HepG2 (cell line): ENCODE measurements at regions not wholly inside any gene's neighbourhood (a gene's known extent, or its start where the extent isn't known, plus 50 kb on each side); places are given as distances from the start of the nearest gene placed in this dataset.

ENCODE experiments used
- CREM ChIP-seq, 2 experiments: sonication (generic) in 1 of 2; formaldehyde crosslinking in 1 of 2; IDR thresholded peaks; 2 replicates each; pipeline versions ENCODE4 v1.4.0 to v1.6.1; 2016 to 2020; ENCODE audit warnings: antibody characterized with exemption in 1 of 2, mild to moderate bottlenecking in 1 of 2, missing genetic modification reagents in 1 of 2
- FOSL2 ChIP-seq: sonication (generic); formaldehyde crosslinking; IDR thresholded peaks from 2 replicates; pipeline ENCODE4 v1.4.0; 2020; ENCODE audit warnings: missing genetic modification reagents
- FOXA1 ChIP-seq, 2 experiments: fragments of 450-650 bp in 1 of 2; sonication (generic) in 1 of 2; formaldehyde crosslinking in 1 of 2; IDR thresholded peaks; 2 replicates each; pipeline versions ENCODE4 v1.4.0 to v1.6.1; 2016 to 2020; ENCODE audit warnings: missing genetic modification reagents in 1 of 2
- GLI4 ChIP-seq: sonication (generic); formaldehyde crosslinking; IDR thresholded peaks from 2 replicates; pipeline ENCODE4 v1.5.1; 2020; ENCODE audit warnings: missing genetic modification reagents, mild to moderate bottlenecking, moderate library complexity, borderline replicate concordance
- HCFC1 ChIP-seq: fragments of 150-350 bp; IDR thresholded peaks from 2 replicates; pipeline ENCODE4 v1.6.1; 2014; ENCODE audit warnings: low read depth, low read length
- MAFF ChIP-seq: IDR thresholded peaks from 2 replicates; pipeline ENCODE4 v1.6.1; 2011; ENCODE audit warnings: low read depth, low read length, improper control_type of control experiment
- MEIS1 ChIP-seq: sonication (generic); formaldehyde crosslinking; IDR thresholded peaks from 2 replicates; pipeline ENCODE4 v1.9.0; 2021; ENCODE audit warnings: mild to moderate bottlenecking, missing genetic modification reagents, moderate library complexity, borderline replicate concordance
- MXI1 ChIP-seq: IDR thresholded peaks from 3 replicates; pipeline ENCODE4 v1.6.1; 2012; ENCODE audit warnings: low read depth, low read length, inconsistent platforms, borderline replicate concordance
- RELA ChIP-seq: sonication (generic); formaldehyde crosslinking; IDR thresholded peaks from 2 replicates; pipeline ENCODE4 v1.4.0; 2020; ENCODE audit warnings: missing genetic modification reagents
- TF ChIP-seq, protein P1 (sequence below): sonication (generic); formaldehyde crosslinking; IDR thresholded peaks from 2 replicates; pipeline ENCODE4 v1.5.0; 2020; ENCODE audit warnings: mild to moderate bottlenecking, missing genetic modification reagents, moderate library complexity
- TF ChIP-seq, protein P2 (sequence below): sonication (generic); formaldehyde crosslinking; IDR thresholded peaks from 2 replicates; pipeline ENCODE4 v1.9.0; 2021; ENCODE audit warnings: missing genetic modification reagents, mild to moderate bottlenecking, borderline replicate concordance
- TF ChIP-seq, protein P3 (sequence below): IDR thresholded peaks from 2 replicates; pipeline ENCODE4 v1.6.1; 2016; ENCODE audit warnings: mild to moderate bottlenecking, missing biosample characterization, missing genetic modification reagents

DNA sequence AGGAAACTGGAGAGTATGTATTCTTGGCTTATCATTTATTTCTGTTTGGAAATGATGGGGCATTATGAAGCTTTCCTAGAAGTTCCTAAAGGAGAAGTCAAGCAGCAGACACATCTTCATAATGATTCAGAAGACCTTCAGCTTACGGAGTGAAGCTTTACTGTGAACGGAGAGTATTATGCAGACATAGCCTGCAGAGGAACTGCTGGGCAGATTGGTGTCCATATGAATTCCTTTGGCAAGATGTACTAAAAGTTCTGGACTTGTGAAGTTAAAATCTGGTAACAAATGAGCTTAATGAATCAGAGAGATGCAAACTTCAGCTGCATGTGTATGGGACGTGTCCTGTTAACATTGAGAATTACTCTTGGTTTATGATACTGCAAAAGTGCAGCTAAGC is 60.1 kb downstream of the NABP1 start:
- TF ChIP-seq MEIS1 (CRISPR knock-in tag) (no peak), MAFF (no peak), GLI4 (CRISPR knock-in tag) (no peak), CREM (IDR thresholded peaks at IDR 0.05) (no peak), CREM (CRISPR knock-in tag; IDR thresholded peaks at IDR 0.05) (no peak), RELA (CRISPR knock-in tag) (no peak), HCFC1 (no peak), FOXA1 (IDR thresholded peaks at IDR 0.05) (no peak), FOXA1 (CRISPR knock-in tag; IDR thresholded peaks at IDR 0.05) (no peak), MXI1 (no peak), FOSL2 (no peak)
- TF ChIP-seq, protein P1, sequence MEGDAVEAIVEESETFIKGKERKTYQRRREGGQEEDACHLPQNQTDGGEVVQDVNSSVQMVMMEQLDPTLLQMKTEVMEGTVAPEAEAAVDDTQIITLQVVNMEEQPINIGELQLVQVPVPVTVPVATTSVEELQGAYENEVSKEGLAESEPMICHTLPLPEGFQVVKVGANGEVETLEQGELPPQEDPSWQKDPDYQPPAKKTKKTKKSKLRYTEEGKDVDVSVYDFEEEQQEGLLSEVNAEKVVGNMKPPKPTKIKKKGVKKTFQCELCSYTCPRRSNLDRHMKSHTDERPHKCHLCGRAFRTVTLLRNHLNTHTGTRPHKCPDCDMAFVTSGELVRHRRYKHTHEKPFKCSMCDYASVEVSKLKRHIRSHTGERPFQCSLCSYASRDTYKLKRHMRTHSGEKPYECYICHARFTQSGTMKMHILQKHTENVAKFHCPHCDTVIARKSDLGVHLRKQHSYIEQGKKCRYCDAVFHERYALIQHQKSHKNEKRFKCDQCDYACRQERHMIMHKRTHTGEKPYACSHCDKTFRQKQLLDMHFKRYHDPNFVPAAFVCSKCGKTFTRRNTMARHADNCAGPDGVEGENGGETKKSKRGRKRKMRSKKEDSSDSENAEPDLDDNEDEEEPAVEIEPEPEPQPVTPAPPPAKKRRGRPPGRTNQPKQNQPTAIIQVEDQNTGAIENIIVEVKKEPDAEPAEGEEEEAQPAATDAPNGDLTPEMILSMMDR (CRISPR knock-in tag): no peak
- TF ChIP-seq, protein P2, sequence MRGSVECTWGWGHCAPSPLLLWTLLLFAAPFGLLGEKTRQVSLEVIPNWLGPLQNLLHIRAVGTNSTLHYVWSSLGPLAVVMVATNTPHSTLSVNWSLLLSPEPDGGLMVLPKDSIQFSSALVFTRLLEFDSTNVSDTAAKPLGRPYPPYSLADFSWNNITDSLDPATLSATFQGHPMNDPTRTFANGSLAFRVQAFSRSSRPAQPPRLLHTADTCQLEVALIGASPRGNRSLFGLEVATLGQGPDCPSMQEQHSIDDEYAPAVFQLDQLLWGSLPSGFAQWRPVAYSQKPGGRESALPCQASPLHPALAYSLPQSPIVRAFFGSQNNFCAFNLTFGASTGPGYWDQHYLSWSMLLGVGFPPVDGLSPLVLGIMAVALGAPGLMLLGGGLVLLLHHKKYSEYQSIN: no peak
- TF ChIP-seq, protein P3, sequence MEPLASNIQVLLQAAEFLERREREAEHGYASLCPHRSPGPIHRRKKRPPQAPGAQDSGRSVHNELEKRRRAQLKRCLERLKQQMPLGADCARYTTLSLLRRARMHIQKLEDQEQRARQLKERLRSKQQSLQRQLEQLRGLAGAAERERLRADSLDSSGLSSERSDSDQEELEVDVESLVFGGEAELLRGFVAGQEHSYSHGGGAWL (CRISPR knock-in tag): no peak
